ENCODE measurements at regions not wholly inside any gene's neighbourhood (a gene's known extent, or its start where the extent isn't known, plus 50 kb on each side); places are given as distances from the start of the nearest gene placed in this dataset.
A peak's percentile ranks its signal among the peaks of the same experiment; 100 is the strongest.
"Not testable (repeated sequence)": the region's sequence is repeated elsewhere in the genome, so short reads cannot be mapped to it uniquely, and the experiment has no call there.

DNA sequence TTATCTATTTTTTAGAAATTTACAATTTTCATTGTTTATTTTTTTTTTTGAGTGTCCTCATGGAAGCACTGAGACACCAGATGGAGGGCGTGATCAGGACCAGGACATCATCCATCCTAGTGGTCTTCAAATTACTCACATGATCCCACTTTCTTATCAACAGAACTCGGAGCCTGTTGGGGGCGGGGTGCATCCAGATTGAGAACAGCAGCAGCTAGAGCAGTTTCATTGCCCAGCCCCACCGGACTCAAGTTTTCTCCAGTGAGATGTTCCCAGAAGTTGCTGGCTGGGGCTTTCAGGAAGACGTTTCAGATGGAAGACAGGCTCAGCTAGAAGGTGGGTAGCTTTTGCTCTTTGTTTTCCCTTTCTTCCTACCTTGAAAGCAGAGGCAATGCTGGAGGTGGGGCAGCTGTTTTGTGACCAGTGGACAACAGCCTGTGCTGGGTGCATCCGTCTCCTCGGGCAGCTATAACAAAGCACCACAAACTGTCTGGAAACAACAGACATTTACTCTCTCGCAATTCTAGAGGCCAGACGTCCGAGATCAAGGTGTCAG, 562.1 kb downstream of the TBC1D22A start:
- no peak for DNase-seq (ENCODE audit: low spot score)

DNA sequence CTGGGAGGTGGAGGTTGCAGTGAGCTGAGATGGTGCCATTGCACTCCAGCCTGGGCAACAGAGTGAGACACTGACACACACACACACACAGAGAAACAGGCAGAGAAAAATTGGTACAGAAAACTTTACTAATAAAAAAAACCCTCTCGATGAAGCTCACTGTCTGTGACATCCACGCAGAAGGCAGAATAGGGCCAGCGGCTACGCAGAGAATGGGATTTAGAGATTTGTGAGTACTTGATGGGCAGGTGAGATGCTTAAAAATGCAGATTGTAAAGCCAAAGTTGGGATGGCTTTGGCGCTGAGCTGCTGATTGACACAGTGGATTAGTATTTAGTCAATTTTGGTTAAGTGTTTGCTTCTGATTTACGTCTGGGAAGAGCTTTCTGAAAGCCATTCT, 561.1 kb downstream of the TBC1D22A start:
- no peak for DNase-seq (ENCODE audit: low spot score)

DNA sequence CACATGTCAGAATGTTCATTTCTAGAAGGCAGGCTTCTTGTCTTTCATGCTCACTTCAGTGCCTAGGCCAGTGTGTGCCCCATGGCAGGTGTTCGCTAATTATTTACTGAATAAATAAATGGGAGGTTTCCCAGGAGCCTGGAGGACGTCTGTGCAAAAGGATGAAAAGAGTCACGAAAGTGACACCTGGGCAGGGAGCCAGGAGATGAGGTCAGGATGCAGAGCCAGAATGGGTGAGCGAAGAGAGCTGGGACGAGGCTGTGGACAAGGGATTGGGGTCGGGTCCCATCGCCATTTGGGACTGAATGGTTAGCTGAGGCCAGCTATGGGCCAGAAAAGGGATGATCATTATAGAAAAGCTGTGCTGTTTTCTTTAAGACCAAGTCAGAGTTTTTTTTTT, 560.4 kb downstream of the TBC1D22A start:
- DNase-seq (ENCODE audit: low spot score) = no peak

DNA sequence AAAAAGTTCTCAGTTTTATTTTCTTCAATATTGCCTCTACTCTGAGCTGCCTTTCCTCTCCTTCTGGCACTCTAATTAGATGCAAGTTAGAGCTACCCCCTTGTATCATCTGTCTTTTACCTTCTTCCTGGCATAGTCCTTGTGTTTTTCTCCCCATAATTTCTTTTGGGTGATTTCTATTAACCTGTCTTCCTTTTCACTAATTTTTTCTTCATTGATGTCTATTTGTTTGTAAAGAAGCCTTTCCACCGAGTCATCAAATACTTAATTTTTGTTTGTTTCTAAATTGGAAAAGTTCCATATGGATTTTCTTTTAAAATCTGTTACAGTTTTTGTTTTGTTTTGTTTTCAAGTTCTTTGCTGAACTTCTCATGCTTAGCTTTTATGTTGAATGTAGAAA, 558.1 kb downstream of the TBC1D22A start:
- DNase-seq (ENCODE audit: low spot score) = no peak

DNA sequence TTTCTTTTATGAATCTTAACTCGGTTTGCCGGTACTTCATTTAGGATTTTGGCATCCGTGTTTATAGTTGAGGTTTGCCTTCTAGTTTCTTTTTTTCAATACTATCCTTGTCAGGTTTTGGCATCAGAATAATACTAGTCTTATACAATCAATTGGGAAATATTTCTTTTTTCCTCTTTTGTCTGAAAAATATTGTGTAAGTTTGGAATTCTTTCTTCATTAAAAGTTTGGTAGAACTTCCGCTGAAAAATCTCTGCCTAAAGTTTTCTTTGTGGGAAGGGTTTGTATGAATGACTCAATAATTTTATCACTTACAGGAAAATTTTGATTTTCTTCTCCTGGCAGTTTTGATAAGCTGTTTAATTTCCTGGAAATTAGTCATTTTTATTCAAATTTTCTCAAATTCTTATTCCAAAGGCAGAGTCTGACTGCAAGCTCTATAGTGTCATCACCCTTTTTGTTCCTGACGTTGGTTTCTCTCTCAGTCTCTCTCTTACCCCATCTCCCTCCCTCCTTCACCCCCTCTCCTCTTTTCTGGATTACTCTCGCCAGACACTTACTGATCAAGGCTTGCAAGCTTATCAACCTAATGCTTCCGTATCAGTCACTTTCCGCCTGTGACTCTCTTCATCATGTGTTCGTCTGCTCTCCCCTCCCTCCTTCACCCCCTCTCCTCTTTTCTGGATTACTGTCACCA, 555.7 kb downstream of the TBC1D22A start:
- no peak for DNase-seq (ENCODE audit: low spot score)

DNA sequence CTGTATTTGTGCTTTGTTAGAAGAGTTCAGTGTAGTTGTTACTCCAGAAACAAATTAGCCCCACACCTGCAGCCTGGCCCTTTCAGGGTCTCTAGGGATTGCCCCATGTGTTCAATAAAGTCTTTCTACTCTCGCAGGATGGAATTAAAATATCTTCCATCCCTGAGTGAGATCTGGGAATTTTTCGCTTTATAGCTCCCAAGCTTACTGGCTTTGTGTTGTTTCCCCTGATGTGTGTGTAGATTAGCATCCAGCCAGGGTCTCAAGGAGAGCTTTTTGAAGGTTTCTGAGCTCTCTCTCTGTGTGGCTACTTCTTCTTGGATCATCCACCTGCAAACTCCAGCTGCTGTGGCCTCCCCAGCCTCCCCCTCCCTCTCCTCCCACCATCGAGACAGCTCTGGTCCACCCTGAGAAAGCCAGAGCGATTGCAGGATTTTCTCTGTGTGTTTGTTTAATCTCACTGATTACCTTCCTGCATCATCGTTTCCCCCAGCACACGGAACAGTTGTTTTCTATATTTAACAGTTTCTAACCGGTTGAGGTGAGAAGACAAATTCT, 553.5 kb downstream of the TBC1D22A start:
- DNase-seq (ENCODE audit: low spot score) = no peak

DNA sequence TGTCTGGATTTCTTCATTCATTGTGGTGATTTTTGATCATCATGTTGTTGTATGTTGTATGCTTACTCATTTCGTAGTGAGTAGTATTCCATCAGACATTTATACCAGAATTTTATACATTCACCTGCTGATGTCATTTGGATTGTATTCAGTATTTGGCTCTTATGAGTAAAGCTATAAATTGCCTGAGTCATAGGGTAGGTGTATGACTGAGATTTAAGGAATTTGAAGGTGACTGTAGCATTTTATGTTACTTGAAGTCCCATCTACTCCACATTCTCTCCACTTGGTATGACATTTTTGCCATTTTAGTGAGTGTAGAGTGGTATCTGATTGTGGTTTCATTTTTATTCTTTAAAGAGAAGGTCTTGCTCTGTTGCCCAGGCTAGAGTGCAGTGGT, 548.2 kb downstream of the TBC1D22A start:
- DNase-seq (ENCODE audit: low spot score) = no peak

DNA sequence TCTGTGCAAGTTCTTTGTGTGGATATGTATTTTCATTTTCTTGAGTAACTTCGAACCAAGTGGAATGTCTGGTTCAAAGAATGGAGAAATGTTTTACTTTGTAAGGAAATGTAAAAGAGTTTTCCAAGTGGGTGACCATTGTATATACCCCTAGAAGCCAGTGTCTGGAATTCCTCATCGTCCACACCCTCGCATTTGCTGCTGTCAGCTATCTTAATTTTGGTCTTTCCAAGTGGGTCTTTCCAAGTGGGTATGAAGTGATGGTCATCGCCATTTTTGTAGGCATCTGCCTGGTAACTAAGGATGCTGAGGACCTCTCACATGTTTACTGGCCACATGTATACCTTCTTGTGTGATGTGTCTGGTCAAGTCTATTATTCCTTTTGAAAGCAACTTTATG, 547.5 kb downstream of the TBC1D22A start:
- DNase-seq (ENCODE audit: low spot score) = no peak

DNA sequence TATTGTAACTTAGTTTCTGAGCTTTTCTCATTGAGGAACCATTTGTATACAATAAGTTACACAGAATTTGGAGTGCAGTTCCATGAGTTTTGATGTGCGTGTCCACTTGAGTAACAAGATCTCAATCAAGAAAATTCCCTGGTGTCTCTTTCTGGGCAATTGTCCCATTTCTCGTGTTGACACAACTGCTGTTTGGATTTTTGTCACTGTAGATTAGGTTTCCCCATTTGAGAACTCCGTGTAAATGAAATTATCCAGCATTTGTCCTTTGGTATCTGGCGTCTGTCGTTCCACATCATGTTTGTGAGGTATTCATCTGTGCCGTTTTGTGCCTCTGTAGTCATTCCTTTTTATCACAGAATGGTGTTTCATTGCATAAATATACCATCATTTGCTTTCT, 547.0 kb downstream of the TBC1D22A start:
- no peak for DNase-seq (ENCODE audit: low spot score)

DNA sequence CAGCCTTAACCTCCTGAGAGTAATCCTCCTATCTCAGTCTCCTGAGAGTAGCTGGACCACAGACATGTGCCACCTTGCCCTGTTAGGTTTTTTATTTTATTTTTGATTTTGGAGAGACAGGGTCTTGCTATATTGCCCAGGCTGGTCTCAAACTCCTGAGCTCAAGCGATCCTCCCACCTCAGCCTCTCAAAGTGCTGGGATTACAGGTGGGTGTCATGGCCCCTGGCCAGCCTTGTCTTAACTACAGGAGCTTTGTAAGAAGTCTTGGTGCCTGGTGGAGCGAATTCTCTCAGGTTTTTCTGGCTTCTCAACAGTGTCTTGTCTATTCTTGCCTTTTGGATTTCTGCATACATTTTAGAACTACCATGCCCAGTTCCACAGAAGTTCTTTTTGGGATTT, 546.4 kb downstream of the TBC1D22A start:
- DNase-seq (ENCODE audit: low spot score) = no peak

DNA sequence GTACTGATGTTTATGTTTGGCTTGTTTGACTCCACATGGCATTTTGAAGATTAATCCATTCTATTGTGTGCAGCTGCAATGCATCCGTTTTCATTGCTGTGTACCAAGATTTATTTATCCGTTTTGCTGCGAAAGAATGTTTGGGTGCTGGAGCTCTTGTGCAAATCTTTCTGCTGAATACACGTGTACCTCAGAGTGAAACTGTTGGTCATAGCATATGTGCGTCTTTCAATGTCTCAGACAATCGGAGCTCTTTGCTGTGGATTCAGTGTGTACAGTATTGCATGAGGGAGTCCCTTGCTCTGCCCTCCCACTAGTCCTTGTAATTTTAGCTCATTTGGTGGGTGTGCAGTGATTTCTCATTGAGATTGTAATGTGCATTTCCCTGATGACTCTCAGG, 545.4 kb downstream of the TBC1D22A start:
- no peak for DNase-seq (ENCODE audit: low spot score)

DNA sequence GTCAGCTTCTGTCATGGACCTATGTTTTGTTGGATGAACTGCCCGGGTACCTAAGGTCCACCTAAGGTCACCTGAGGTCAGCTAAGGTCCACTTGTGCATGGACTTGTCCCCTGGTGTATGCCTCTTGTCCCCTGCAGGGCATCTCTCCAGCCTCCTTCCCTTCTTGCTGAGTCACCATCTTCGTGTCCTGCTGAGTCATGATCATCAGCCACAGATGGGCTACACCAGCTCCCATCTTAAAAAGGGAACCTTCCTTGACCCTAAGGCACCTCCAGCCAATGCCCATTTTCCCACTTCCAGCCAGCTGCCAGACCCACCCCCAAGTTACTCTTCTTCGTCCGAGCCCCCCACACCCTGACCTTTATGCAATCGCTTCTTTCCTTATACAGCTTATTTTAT, 544.9 kb downstream of the TBC1D22A start:
- DNase-seq (ENCODE audit: low spot score) = peak; percentile 48

DNA sequence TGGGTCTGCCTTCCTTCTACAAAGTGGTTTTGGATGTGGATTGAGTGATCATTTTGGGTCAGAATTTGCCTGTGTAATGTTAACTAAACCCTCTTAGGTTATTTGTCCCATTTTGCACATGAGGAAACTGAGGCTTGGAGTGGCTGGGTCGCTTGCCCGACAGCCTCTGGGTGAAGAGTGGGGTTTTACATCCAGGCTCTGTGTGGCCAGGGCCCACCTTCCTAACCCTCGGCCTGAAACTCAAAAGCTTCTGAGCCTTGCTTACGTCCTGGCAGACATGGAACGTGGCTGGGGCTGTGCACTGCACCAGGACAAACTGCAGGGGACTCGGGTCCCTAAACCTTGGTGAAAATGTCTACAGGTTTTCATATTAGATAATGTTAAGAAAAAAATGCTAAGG, 542.4 kb downstream of the TBC1D22A start:
- DNase-seq (ENCODE audit: low spot score) = no peak

DNA sequence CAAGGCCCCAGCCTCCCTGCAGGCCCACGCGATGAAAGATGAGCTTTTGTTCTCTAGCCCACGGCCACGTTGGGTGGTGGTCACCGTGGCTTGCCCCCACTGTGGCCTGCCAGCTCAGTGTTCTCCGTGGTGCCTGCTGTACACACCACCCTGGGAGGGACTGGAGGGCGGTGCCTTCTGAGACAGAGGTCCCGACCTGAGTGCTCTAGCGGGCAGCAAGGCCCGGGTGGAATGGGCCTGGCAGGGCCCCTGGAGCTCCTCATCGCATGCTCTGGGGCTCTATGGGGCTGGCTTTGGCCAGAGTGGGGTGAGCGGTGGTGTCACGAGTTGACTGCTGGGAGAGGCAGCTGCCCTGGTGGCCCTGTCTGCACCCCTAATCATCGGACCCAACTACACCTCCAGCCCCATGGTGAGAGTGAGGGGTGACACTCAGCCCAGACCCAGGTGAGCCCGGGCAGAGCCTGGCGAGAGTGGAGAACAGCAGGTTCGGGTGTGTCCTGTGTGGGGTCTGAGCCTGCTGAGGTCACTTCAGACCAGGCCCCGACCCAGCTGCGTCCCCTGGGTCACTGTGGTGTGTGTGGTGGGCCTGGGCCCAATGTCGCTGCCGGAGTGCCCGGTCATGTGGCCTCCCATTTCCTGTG, 541.9 kb downstream of the TBC1D22A start:
- no peak for DNase-seq (ENCODE audit: low spot score)

DNA sequence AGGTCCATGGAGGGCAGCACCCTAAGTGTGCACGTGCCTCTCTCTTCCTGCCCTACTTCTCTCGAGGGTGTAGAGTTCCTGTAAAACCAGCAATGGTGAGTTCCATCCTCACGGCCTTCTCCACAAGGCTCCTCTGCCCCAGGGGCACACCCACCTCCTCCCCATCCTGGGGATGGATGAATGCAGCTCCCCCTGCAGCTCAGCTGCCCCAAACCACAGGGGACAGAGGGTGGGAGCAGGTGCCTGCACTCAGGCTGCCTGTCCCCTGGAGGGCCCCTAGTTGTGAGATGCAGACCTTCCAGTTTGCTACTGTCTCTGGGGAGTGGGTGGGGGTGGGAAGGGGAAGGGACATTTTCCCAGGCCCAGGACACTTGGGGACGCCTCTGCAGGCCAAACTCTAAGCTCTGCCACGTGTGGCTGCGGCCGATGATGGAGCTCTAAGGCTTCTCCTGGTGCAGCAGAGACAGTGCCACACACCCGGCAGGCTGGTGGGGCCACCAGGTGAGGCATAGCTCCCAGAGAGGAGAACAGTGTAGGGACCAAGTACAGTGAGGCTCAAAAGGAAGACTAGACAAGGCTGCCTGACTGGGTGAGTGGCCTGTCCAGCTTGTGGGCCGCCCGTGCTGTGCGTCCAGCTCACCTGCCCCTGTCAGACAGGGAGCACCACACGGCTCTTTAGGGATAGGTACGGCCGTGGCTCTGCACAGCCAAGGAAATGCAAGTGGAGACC, 540.9 kb downstream of the TBC1D22A start:
- DNase-seq (ENCODE audit: low spot score) = no peak

DNA sequence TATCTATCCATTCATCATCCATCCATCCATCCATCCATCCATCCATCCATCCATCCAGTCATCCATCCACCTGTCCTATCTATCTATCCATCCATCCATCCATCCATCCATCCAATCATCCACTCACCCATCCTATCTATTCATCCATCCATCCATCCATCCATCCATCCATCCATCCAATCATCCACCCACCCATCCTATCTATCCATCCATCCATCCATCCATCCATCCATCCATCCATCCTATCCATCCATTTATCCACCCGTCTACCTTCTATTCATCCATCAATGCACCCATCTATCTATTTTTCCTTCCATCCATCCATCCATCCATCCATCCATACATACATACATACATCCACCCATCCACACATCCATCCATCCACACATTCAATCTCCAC, 540.1 kb downstream of the TBC1D22A start:
- DNase-seq (ENCODE audit: low spot score) = not testable (repeated sequence)

DNA sequence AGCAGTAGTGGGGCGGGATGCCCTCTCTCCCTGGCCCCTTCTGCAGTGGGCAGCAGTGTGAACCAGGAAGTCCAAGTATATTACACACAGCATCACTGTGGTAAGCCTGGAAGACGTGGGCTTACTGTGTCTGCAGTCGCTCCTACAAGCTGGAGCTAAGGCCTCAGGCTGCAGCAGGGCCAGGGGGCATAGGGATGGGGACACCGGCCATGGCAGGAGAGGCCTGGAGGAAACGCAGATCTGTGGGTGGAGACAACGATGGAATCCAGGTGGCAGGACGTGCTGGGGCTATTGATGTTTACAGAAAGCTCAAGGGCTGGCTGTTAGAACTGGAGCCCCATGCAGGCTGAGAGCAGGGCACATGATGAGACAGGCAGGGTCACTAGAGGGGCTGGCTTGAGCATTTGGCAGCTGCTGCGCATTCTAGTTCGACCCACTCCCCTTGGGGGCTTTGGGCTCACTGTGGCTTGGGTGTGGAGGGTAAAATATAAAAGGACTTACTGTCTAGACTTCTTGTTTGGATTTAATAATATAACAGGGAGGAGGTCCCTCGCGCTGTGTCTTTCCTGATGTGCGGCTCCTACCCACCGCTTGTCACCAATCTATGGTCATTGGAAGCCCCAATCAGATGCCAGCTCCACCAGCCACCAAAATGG, 539.5 kb downstream of the TBC1D22A start:
- DNase-seq (ENCODE audit: low spot score) = no peak

DNA sequence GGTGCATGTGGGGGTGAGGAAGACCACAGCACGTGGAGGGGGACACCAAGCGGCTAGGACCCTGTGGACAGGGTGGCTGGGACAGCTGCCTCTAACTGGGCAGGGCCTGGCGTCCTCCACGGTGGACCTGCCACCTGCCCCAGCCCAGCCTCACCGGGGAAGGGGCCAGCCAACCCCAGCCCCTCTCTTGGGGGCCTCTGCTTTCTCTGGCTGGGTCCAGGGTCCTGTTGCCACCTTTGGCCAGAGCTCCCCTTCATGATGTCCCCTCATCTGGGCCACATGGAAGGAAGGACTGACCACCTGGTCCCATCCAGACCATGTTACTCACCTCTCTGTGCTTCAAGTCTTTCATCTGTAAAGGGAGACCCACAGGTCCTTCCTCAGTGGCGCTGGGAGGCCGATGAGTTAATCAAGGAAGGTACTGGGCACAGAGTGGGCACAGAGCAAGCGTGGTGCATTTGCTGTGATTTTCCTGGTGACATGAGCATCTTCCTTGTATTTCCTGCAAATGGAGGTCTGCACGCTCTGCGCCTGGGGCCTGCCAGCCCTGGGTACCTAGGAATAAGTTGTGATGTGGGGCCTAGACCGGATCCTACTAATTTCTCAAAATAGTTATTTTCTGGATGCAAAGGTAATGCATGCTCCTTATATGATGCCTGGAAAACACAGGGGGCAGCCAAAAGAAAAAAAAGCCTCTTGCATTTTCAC, 538.4 kb downstream of the TBC1D22A start:
- DNase-seq (ENCODE audit: low spot score) = no peak

DNA sequence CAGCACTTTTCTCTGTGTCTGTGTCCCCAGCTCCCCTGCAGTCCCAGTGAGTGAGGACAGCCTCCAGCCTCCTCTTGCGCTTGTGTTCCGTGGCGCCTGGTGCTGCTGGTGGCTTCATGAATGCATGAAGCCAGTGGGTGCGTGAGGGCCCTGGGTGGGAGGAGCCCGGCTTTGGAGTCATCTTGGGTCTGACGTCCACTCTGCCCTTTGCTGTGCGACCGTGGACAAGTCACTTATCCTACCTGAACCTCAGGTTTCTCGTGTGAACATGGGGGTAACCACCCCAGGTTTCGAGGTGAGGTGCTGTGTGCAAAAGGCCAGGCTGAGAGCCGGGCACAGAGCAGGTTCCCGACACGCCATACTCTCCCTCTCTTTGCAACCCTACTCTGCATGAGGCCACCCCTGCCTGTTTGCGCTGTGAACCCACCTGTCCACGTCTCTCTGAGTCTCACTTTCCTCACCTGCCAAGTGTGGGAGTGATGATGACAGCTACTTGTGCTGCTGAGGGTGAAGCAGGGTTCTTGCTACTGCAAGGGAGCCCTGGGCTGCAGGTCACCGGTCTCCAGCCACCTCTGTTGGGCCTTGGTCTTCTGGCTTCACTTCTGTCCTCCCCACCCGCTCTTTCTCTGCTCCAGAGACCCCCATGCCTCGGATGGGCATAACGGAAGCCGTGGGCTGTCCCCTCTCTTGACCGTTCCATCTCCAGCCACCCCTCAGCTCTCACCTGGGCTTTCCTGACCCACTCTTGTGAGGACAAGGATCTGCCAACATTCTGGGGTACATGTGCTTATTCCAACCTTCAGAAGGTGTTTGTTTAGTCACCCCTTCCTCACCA, 537.6 kb downstream of the TBC1D22A start:
- no peak for DNase-seq (ENCODE audit: low spot score)

DNA sequence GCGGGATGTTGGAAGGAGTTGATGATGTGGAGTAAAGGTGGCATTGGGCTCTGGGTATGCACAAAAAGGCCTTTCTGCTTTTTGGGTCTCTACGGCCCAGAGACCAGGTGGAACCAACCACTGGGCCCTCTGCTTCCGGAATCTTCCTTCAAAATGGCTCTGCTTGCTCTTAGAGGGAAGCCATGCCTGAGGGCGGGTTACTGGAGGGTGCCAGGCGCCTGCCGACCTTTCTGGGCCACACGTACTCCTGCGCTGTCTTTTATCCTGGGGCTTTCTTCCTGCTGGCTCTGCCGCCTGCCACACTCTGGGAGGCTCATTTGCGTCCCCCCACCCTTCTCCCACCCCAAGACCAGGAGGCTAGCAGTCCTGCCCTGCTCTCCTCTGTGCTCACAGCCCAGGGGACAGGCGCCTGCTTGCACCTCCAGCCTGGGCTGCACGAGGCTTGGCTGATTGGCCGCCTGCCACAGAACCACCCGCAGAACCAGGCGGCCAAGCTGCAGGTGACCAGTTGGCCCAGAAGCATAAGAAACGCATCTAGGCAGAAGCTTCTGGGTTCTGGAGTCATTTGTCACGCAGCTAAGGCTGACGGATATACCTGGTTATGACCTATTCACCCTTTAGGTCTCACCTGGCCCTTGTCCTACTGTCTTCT, 536.9 kb downstream of the TBC1D22A start:
- no peak for DNase-seq (ENCODE audit: low spot score)

All from AG08396 (cell line).